Suppressor macrophage (primary cell): ENCODE measurements at regions not wholly inside any gene's neighbourhood (a gene's known extent, or its start where the extent isn't known, plus 50 kb on each side); places are given as distances from the start of the nearest gene placed in this dataset.

Experiments
- DNase-seq, 4 experiments: peaks; one replicate each; pipeline ENCODE4 v3.0.0-alpha.2; 2020 to 2022

DNA sequence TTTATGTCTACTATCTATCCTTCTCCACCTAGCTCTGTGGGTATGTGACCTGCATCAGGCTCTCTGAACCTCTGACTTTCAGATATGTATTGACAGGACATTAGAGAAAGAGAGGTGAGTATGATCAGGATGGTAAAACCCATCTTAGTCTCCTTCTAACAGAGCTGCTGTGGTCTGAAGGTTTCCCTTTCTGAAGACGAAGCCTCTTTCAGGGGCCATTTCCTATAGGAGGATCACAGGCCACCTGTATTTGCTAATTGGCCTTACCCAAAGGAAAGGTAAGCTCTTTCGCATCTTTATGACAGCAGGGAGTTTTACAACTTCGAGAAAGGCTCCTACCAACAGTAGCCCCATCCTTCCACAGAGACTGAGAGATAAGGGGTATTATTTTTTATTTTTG lies 442.9 kb downstream of the KCNJ3 start:
- no peak for DNase-seq

DNA sequence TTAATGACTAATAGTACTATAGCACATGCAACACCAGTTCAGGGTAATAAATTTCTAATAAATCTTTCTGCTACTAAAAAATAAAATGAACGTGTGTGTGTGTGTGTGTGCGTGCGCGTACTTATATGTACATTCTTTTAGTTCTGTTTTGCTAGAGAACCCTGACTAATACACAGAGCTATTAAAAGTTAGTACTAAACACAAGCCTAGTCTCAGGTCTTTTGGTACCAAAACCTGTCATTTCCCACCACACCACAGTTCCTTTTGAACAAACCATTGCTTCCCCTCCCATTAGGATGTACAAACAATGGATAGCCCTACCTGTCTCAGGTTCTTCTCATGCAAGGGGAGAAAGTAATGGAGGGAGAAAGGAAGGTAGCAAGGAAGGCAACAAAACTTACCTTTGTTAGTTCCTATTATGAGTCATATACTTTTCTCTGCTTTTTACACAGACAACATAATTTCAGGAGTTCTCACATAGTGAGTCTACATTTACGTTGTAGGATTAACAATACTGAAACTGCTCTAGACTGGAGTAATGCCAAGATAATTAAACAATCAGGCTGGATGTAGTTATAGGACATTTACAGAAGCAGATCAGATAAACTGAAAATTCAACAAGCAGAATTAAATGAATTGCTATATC lies 427.2 kb downstream of the KCNJ3 start:
- no peak for DNase-seq

DNA sequence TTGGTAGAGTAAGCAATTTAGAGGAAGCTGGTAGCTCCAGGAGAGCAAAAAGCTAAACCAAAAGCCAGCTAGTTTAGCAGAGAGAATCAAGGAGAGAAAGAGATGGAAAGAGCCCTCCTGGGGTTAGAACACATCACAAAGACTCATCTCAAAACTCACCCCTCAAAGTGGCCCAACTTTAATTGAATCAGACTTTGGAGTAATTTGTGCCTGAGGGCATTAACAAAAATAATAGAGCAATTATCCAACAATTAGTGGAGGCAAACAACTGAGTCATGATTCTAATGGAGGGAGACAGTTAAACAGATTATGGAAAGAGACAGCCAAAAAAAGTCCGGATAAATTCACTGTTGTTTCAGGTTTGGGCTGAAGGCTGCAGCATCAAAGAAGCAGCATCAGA lies 417.4 kb downstream of the KCNJ3 start:
- DNase-seq: no peak

DNA sequence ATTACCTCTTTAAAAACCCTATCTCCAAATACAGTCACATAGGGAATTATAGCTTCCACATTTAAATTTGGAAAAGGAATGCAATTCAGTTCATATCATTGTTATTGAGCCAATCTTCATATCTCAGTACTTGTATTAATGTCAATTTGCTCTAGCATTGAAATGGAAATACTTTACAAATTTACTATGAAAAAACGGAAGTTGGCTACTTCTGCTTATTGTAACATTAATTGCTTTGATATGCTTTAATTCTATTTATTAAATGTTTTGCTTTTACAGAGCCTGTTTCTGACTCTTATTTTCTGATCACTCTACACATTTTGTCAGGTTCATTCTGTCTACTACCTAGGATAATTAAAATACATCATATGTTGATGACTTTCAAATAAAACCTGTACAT lies 412.6 kb downstream of the KCNJ3 start:
- no peak for DNase-seq

DNA sequence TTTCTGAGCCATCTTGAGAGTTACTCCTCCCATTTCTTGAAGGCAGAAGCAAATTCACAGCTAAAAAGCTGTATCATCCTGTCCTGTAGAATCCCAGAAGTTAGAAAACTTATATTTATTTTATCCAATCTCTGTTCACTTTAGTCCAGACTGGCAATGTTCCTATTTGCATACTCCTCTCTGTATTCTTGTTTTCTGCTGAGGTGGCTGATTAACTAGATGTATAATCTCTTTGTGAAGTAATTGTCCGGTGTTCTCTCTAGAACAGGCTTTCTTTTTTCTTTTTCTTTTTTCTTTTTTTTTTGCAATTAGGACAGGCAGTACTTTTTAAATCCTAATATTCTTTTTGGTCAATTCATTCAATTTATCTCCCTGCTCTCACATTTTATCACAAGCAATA lies 411.0 kb downstream of the KCNJ3 start:
- DNase-seq: no peak

DNA sequence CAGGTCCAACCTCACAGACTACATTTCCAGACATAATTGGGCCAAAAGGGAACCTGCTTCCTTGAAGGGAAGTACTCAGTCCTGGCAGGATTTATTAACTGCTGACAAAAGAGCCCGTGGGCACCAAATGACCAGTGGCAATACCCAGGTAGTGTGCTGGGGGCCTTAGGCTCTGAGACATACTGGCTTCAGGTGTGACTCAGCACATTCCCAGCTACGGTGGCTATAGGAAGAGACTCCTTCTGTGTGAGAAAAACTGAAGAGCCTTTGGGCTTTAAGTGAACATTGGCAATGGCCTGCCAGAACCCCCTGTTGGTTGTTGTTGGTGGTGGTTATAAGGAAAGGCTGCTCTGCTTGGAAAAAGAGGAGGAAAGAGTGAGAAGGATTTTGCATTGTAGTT lies 401.8 kb downstream of the KCNJ3 start:
- DNase-seq: no peak

DNA sequence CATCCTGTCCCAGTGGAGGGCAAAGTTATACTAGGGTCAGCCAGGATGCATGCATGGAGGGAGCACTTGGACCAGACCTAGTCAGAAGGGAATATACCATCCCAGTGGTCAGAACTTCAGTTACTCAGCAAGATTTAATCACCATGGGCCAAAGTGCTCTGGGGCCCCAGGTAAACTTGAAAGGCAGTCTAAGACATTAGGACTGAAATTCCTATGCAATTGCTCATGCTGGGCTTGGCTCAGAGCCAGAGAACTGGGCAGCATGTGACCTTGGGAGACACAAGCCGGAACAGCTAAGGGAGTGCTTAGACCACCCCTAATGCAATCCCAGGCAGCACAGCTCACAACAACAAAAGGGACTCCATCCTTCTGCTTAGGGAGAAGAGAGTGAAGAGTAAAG lies 401.3 kb downstream of the KCNJ3 start:
- no peak for DNase-seq

DNA sequence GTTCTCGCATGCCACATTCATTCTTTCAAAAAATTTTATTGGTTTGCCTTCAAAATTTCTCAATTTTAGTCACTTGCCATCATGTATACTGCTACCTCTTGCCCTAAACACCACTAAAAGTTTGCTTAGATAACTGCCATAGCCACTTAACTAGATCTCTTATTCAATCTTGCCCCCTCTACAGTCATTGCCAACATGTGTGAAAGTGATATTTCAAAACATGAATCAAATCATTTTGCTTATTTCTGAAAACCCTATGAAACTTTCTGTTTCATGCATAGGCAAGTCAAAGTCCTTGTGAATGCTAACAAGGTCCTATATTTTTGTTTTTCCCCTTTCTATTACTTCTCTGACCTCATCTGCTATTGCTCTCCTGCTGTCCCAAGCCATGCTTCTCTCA lies 397.1 kb downstream of the KCNJ3 start:
- DNase-seq: no peak

DNA sequence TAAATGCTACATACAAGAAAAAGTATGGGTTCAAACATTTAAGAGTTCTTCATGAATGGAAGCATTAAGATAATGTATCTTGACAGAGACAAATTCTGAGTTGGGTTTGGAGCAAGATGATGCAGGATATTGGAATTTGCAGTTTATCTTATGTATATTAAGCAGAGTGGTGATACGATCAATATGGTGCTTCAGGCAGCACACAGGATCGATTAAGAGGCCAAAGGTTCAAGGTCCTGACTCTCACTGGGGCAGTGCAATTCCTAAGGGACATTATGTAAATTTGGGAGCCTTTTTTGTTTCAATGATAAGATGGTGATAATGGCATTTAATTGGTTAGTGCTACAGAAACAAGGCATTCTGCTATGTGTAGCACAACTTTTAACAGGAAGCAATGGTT lies 381.9 kb downstream of the KCNJ3 start:
- no peak for DNase-seq

DNA sequence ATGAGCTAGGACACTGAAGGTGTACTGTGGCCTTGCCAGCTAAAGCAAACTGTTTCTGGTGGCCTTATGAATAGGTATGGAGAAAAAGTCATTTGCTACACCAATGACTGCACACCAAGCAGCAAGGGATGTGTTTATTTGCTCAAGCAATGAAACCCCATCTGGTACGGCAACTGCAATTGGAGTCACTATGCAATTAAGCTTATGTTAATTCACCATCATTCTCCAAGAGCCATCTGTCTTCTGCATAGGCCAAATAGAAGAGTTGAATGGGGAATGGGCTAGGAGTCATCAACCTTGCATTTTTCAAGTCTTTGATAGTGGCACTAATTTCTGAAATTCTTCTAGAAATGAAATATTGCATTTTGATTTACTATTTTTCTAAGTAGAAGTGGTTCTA lies 372.0 kb downstream of the KCNJ3 start:
- DNase-seq: no peak

DNA sequence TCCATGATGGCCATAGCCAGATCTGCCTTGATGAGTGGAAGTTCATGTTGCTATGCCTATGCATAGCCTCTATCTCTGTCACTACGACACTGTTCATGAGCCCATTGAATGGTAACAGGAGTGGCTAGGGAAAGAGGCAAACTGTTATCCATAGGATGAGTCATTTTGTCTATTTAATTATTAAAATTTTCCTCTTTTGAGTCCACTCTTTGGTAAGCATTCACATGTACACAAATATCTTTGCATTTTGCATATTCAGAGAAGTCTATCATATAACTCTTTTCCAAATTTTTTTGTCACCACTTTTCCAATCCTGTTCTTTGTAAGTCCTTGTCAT lies 364.4 kb downstream of the KCNJ3 start:
- no peak for DNase-seq

DNA sequence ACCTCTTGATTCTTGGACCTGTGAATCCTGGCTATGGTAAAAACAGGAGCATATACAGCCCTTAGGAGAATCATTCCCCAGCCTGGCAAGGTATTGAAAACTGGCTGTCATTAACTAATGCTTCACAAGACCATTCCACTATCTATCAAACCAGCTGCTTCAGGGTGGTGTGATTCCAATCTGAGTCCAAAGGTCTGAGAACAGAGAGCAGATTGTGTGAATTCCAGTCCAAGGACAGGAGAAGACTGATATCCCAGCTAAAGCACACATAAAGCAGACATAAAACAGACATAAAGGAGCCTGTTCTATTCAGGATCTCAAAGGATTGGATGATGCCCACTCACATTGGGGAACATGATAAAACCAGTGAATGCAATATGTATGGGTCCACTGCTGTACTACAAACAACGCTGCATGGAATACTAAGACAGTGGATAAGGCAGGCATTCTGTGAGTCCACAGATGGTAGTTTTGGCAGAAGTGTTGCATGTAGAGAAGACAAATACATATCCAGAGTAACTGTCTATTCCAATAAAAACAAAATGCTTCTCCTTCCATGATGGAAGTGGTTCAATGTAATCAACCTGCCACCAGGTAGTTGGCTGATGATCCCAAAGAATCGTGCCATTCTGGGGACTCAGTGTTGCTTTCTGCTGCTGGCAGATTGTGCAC lies 363.9 kb downstream of the KCNJ3 start:
- no peak for DNase-seq

DNA sequence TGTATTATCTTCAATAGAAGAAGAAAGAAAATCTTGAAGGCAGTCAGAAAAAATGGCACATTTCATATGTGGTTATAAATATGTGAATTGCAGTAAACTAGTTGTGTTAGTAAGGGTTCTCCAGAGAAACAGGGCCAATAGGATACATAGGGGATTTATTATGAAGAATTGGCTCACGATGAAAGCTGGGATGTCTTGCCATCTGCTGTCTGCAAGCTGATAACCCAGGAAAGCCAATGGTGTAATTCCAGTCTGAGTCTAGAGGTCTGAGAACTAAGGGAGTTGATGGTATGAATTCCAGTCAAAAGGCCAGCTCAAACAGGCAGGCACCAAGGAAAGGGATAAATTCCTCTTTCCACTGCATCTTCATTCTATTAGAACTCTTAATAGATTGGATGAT lies 362.4 kb downstream of the KCNJ3 start:
- DNase-seq: no peak

DNA sequence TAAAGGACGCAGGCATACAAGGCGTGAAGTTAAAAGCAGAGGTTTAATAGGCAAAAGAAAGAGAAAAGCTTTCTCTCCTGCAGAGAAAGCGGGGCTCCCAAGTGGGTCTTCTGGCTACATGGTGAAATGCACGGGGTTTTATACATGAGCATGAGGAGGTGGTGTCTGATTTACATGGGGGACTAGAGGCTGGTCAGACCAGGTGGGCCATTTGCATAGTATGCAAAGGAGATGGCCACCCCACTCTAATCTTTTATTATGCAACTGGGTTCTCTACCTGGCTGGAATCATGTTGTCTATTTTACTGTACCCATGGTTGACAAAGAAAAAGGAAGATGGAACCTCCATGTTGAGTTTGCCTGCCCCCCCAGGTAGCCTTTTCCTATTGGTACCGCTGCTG lies 356.2 kb downstream of the KCNJ3 start:
- no peak for DNase-seq

DNA sequence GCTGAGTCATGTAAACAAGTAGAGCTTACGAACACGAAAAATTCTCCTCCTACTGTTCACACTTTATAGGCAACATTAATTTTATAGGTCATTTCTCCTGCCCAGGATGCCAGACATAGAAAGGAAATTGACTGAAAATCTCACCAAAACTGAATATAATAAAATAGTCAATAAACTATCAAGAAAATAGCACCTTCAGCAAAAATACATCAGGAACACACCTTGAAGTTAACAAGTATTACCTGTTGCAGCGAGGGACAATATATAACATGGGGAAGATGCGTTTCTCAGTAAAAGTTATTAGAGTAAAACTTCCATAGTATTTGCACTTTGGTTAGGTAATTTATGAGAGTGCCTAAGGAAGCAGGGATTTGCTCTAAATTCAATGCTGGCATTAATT lies 344.6 kb downstream of the KCNJ3 start:
- DNase-seq: no peak

DNA sequence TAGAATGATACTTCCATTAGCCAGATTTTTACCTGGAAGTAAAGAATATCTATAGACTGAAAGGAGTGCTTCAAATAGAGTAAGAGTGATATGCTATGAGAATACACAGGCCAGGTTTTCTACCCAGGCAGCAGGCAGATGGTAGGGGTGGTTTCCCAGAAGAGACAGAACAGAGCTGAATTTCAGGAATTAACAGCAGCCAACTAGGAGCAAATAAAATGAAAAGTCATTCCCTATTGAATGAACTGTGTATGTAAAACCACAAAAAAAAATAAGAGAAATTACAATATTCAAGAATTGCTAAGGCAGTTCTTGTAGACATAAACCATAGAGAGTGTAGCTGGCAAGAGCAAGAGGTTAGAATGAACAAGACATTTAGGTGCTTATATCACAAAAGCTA lies 336.8 kb downstream of the KCNJ3 start:
- DNase-seq: no peak

DNA sequence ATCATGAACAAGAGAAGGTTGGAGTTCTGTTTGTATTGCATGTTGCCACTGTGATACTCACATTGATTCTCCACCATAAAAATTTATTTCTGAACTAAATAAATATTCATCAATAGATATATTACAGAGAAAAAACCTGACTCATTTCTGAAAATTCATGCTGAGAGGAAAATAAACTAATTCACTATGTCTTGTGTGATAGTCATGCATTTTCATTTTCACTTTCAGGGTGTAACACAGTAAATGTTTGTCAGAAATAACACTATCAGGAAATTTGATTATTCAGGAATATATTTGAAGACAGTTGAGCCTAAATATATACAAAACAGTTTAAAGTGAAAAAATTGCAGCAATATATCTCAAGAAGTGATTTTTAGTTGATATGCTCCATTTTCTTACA lies 335.2 kb downstream of the KCNJ3 start:
- no peak for DNase-seq

DNA sequence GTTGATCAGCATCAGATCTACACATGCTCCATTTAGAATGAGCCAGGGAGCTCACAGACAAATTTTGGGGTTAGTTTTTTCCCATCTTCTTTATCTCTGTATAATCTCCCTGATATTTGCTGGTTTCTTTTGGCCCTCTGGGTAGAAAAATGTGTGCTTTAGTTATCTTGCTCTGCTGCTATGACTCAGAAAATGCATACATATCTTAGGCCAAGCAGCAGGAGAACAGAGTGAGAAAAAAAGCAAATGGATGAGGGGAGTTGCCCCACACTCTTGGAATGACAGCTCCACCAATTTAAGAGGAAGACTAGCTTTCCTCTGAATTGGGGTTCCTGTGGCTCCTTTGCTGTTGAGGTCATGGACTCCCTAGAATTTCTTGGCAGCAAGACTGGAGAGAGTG lies 331.8 kb downstream of the KCNJ3 start:
- no peak for DNase-seq

DNA sequence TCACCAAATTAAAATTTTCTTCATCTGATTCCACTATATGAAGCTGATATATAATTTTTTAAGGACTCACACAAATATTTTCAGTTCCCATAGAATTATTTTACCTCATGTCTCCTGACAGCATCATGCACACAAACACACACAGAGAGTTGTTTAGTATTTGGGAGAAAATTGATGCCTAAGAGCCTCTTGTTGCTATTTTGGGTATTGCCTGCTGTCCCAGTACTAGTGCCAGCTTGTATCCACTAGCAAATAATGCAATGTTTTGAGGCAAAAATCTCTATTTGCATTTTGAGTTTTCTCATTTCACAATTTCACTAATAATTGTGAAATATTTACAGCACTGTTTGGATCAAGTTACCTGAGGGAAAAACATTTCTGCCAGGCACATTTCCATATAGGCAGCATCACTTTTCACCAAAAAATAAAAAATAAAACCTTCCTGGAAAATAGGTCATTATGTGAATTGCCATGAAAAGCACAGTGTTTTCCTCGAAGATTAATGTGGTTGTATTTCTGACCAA lies 328.2 kb downstream of the KCNJ3 start:
- DNase-seq: no peak

DNA sequence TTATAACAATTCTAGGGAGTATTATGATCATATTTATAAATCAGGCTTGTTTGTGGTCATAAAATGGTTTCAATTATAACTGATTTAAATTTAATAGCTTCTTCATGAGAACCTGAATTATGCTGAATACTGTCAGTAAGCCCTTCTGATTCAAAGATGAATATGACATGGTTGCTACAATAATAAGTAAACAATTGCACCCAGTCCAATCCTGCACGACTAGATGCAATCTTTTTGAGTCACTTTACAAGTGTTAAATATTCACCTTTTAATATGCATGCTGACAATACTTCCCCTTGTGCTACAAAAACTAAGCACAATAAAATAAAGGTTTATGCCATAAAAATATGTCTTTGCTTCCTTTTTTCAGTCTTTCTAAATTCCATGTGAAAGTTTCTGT lies 325.2 kb downstream of the KCNJ3 start:
- DNase-seq: no peak

DNA sequence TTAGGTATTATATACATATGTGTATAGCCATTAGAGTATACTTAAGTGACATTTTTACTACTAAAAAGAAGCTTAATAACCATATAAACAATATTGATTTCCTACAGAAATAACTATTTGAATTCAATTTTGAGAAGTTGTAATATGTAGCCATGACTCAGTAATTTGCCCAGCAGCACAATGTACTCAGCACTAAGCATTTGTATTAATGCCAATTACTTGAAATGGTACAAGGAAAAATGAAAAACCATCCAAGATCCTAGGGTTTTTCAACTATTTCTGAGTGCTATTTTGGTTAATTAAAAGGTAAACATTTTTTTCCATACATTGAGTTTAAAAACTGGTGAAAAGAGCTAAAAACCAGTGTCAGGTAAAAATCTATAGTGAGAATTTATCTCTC lies 324.0 kb downstream of the KCNJ3 start:
- no peak for DNase-seq

DNA sequence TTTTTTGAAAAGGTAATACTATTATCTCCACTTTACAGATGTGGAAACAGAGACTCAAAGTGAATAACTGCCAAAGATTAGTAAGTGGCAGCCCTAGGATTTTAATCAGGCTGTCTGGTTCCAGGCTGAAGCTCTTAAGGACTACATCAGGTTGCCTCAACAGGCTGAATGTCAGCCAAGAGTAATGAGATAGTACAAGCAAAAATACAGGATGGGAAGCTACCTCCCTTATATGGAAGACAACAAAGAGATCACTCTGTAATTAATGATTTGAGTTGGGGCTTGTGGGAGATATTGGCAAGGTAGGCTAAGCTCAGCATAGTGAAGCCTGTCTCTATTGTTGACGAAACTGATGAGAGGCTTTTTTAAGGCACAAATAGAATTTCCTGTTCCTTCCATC lies 323.1 kb downstream of the KCNJ3 start:
- DNase-seq: no peak

DNA sequence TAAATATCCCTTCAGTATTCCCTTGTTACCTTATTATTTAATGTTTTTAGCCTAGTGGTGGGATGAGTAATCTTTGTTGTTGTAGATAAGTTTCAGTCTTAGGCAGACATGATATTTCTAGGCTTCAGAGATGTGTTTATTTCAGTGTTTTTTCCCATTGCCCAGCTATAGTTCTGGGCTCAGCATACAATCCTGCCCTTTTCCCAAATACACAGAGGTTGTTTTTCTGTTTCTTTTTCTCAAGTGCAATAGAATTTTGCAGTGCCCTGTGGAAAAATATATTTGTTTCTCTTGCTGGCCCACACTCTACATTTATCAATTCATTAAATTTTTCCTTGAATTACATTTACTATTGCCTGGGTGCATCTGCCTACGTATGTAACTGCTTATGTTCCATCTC lies 321.8 kb downstream of the KCNJ3 start:
- no peak for DNase-seq

DNA sequence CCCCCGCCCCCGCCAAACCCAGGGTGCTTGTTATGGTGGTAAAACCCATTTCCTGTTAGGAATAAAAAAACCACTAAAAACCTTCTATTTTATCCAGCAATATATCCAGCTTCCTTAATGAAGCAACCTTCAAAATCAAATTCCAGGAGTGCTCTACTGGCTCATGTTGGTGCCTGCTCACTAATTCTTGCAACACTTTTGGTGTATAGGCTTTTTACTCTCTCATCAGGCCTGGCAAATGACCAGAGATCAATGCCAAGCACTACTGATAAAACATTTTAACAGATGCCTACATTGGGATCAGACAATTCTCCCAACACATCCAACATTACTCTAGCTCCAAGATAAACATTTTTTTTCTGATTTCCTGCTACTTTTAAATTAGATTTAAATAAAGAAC lies 312.4 kb downstream of the KCNJ3 start:
- no peak for DNase-seq

DNA sequence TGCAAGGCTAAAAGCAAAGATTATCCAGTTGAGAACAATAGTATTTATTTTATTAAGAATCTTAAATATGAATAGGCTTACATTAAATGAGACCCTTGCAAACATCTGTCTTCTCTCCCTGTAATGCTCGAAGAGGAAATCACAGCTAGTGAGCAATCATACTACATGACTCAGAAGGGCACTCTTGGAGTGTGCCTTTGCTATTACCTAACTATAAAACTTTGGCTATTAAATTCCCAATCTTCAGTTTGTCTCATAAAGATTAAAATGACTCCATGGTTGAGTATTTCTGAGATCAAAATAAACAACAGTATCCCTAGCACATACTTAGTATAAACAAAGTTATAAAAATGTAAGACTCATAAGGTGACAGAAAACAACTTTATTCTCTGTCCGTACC lies 296.9 kb downstream of the KCNJ3 start:
- no peak for DNase-seq
